ENCODE measurements at regions not wholly inside any gene's neighbourhood (a gene's known extent, or its start where the extent isn't known, plus 50 kb on each side); places are given as distances from the start of the nearest gene placed in this dataset.

DNA sequence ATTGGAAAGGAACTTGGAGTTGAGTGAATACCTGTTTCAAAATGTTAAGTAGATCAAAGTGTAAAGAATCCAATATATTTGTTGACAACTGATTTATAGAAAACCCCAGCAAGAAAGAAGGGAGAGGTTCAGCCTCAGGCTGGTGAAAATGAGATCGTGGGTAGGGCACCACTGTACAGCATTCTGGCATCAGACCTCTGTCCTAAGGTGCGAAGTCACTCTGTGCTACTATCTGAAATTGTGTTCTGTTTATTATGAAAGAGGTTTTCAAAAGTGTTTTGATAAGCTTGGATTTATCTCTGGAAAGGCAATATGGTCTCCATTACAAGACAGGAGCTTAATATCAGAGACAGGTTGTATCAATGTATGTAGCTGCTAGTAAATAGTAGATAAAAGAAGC is 80.5 kb upstream of the MAP4K3 start:
- Histone ChIP-seq H3K18ac (ENCODE audit: extremely low read depth, low read length) (no peak overlapping the region), H3K23me2 (ENCODE audit: low read depth, low read length) (no peaks in the 10 kb centered on the region), H4K91ac (replicated peaks; ENCODE audit: insufficient read length, low read length) (peak overlapping the region; percentile 84), H3K4me3 (ENCODE audit: extremely low read depth in 1 of 4, insufficient read depth in 2 of 4, low read depth in 3 of 4, low read length in 4 of 4) (no peak overlapping the region), H3K23ac (ENCODE audit: insufficient read length) (no peak overlapping the region), H4K20me1 (replicated peaks in 1 of 2; ENCODE audit: control insufficient read depth in 1 of 2, insufficient read depth in 2 of 2, low read length in 2 of 2) (no peaks in the 10 kb centered on the region), H3K4ac (replicated peaks; ENCODE audit: insufficient read length, low read depth, low read length) (no peak overlapping the region), H4K5ac (ENCODE audit: insufficient read length, low read depth, low read length) (no peak overlapping the region), H3K56ac (replicated peaks; ENCODE audit: insufficient read length, low read depth, low read length) (no peak overlapping the region), H3K27me3 (replicated peaks in 1 of 4; ENCODE audit: control insufficient read depth in 3 of 4, extremely low read depth in 1 of 4, insufficient read depth in 3 of 4, low read length in 3 of 4) (no peaks in the 10 kb centered on the region), H2BK15ac (ENCODE audit: low read length) (no peak overlapping the region), H3K4me1 (replicated peaks in 1 of 4; ENCODE audit: control insufficient read depth in 3 of 4, insufficient read depth in 4 of 4, low read length in 3 of 4) (peaks cover 3 to 29% (median 13%) of the 10 kb centered on the region in 4 experiments), H3K9me3 (ENCODE audit: insufficient read depth in 2 of 2, low read depth in 1 of 2, low read length in 1 of 2) (peaks cover 17 to 19% of the 10 kb centered on the region in 2 experiments), H2AK5ac (ENCODE audit: low read depth, low read length) (no peak overlapping the region), H4K8ac (ENCODE audit: extremely low read depth, insufficient read depth, low read length) (no peak overlapping the region), H2AFZ (ENCODE audit: low read length) (no peak overlapping the region), H3K4me2 (ENCODE audit: insufficient read depth in 1 of 2, low read depth in 2 of 2, low read length in 2 of 2) (no peak overlapping the region), H3K14ac (ENCODE audit: insufficient read length) (no peak overlapping the region), H3K79me2 (ENCODE audit: control insufficient read depth in 1 of 2, insufficient read depth in 2 of 2, low read length in 2 of 2) (no peaks in the 10 kb centered on the region), H3K36me3 (ENCODE audit: control insufficient read depth in 2 of 4, insufficient read depth in 4 of 4, low read length in 3 of 4) (peaks cover 0 to 3% (median 0%) of the 10 kb centered on the region in 4 experiments; a peak in 2 of 8 replicates), H2BK12ac (ENCODE audit: low read depth, low read length) (no peak overlapping the region), H3K9ac (replicated peaks in 1 of 4; ENCODE audit: extremely low read depth in 1 of 4, low read depth in 3 of 4, low read length in 3 of 4) (no peak overlapping the region), H3K27ac (ENCODE audit: low read depth, low read length) (no peak overlapping the region), H2BK120ac (replicated peaks; ENCODE audit: low read depth, low read length) (peak overlapping the region; percentile 31), H2BK20ac (ENCODE audit: low read length) (0 out of 2 replicates have a peak overlapping the region, but pooled peaks have one; percentile 64), H2BK5ac (ENCODE audit: low read depth, low read length) (peak overlapping the region; percentile 8; the same call in 1 of the 2 replicates), H3K79me1 (ENCODE audit: low read depth, low read length) (no peaks in the 10 kb centered on the region)
- POLR2A ChIA-PET (ENCODE audit: partially characterized antibody) = no interaction called here
- WGBS, 2 experiments (ENCODE audit: extremely low coverage in 1 of 2, insufficient coverage in 1 of 2, insufficient read length in 1 of 2, insufficient replicate concordance in 2 of 2, low coverage in 1 of 2, low lambda C conversion rate in 2 of 2, missing lambda C conversion rate in 1 of 2) = 93% methylated on average over 2 of the region's 2 CpGs; no CpG with 5 or more reads in 1 of the 2 experiments
- no peak for FAIRE-seq
- no peak for DNase-seq (ENCODE audit: low read depth in 1 of 2, low spot score in 2 of 2)
- CTCF ChIA-PET (ENCODE audit: partially characterized antibody) = interaction anchor here (0.6 to 5.3 kb wide), 8 partner anchors 9 to 223 kb away, joined by 3 to 30 read pairs (median 4); no protein-coding TSS in a partner anchor
- TF ChIP-seq HDAC6 (IDR thresholded peaks at IDR 0.05; ENCODE audit: low read depth, low read length) (no peak), POU5F1 (IDR thresholded peaks at IDR 0.05; ENCODE audit: low read depth, low read length) (no peak), GABPA (IDR thresholded peaks at IDR 0.05; ENCODE audit: borderline replicate concordance, insufficient read depth, low read length) (no peak), RNF2 (IDR thresholded peaks at IDR 0.05; ENCODE audit: borderline replicate concordance, low read depth, low read length, missing control alignments, poor library complexity, severe bottlenecking) (no peak), SIN3A (conservative IDR thresholded peaks at IDR 0.05 in 1 of 2, IDR thresholded peaks at IDR 0.05 in 1 of 2; ENCODE audit: low read depth in 1 of 2, low read length in 2 of 2) (no peak), POLR2AphosphoS5 (IDR thresholded peaks at IDR 0.05; ENCODE audit: low read depth, low read length) (no peak), TCF12 (IDR thresholded peaks at IDR 0.05; ENCODE audit: low read depth, low read length) (no peak), FOSL1 (IDR thresholded peaks at IDR 0.05; ENCODE audit: insufficient read depth, low read depth, low read length) (no peak), RAD21 (IDR thresholded peaks at IDR 0.05 in 1 of 2, conservative IDR thresholded peaks at IDR 0.05 in 1 of 2; ENCODE audit: low read depth in 2 of 2, low read length in 2 of 2) (no peak), YY1 (IDR thresholded peaks at IDR 0.05; ENCODE audit: low read depth, low read length) (no peak), SUZ12 (IDR thresholded peaks at IDR 0.05; ENCODE audit: low read length) (no peak), SP2 (IDR thresholded peaks at IDR 0.05; ENCODE audit: low read length) (no peak), MAFK (IDR thresholded peaks at IDR 0.05; ENCODE audit: low read depth, low read length) (no peak), KDM4A (IDR thresholded peaks at IDR 0.05; ENCODE audit: low read depth, low read length, severe bottlenecking) (no peak)

Data from H1 (cell line).